H1 (cell line): ENCODE measurements at regions not wholly inside any gene's neighbourhood (a gene's known extent, or its start where the extent isn't known, plus 50 kb on each side); places are given as distances from the start of the nearest gene placed in this dataset.

Experiments used
- CTCF ChIA-PET: fragments of 300-600 bp; sonication (Branson Sonifier 250); formaldehyde crosslinking; loops from one replicate; lab custom pipeline; 2021; ENCODE audit not compliant: partially characterized antibody; lab: Charles Lee
- POLR2A ChIA-PET: fragments of 300-600 bp; sonication (Branson Sonifier 250); formaldehyde crosslinking; loops from one replicate; lab custom pipeline; 2021; ENCODE audit warnings: inconsistent platforms; ENCODE audit not compliant: partially characterized antibody; lab: Charles Lee
- DNase-seq, 2 experiments: peaks; one replicate each; pipeline versions ENCODE4 v3.0.0 to v3.0.0-alpha.2; 2010 to 2022; ENCODE audit warnings: low spot score in 2 of 2, low read depth in 1 of 2, mixed read lengths in 1 of 2
- FAIRE-seq: peaks from 2 replicates; lab custom pipeline; 2011; peaks lifted over from hg19 to GRCh38; lab: Jason Lieb, UNC
- H2AFZ ChIP-seq: 2 replicates; pipeline ENCODE4 v1.8.1; 2012; ENCODE audit warnings: low read length, inconsistent platforms
- H2AK5ac ChIP-seq: 2 replicates; pipeline ENCODE4 v1.6.1; 2013; ENCODE audit warnings: low read depth, low read length
- H2BK120ac ChIP-seq: replicated peaks from 2 replicates; pipeline ENCODE3; 2013; ENCODE audit warnings: low read depth, low read length, inconsistent platforms
- H2BK12ac ChIP-seq: 2 replicates; pipeline ENCODE4 v1.6.1; 2013; ENCODE audit warnings: low read depth, low read length
- H2BK15ac ChIP-seq: 2 replicates; pipeline ENCODE4 v1.6.1; 2013; ENCODE audit warnings: low read length
- H2BK20ac ChIP-seq: 2 replicates; pipeline ENCODE4 v1.6.1; 2013; ENCODE audit warnings: low read length
- H2BK5ac ChIP-seq: 2 replicates; pipeline ENCODE4 v1.6.1; 2013; ENCODE audit warnings: low read depth, low read length
- H3K14ac ChIP-seq: 2 replicates; pipeline ENCODE4 v1.6.1; 2013; ENCODE audit warnings: inconsistent platforms; ENCODE audit not compliant: insufficient read length
- H3K18ac ChIP-seq: 2 replicates; pipeline ENCODE4 v1.6.1; 2013; ENCODE audit warnings: low read length; ENCODE audit errors: extremely low read depth
- H3K23ac ChIP-seq: 2 replicates; pipeline ENCODE4 v1.6.1; 2013; ENCODE audit warnings: inconsistent platforms; ENCODE audit not compliant: insufficient read length
- H3K23me2 ChIP-seq: 2 replicates; pipeline ENCODE4 v1.6.1; 2013; ENCODE audit warnings: low read depth, low read length
- H3K27ac ChIP-seq: 2 replicates; pipeline ENCODE4 v1.6.1; 2011; ENCODE audit warnings: low read depth, low read length, inconsistent platforms
- H3K27me3 ChIP-seq, 4 experiments: replicated peaks in 1 of 4; 1 replicate in 1 of 4; 2 replicates in 3 of 4; pipeline versions ENCODE4 v1.6.1 to v1.8.1; 2011 to 2013; ENCODE audit warnings: low read length in 3 of 4, mild to moderate bottlenecking in 3 of 4, inconsistent platforms in 2 of 4, mixed read lengths in 2 of 4, moderate library complexity in 1 of 4; ENCODE audit not compliant: control insufficient read depth in 3 of 4, insufficient read depth in 3 of 4; ENCODE audit errors: extremely low read depth in 1 of 4
- H3K36me3 ChIP-seq, 4 experiments: 2 replicates each; pipeline versions ENCODE4 v1.6.1 to v1.8.1; 2011 to 2013; ENCODE audit warnings: mild to moderate bottlenecking in 4 of 4, low read length in 3 of 4, moderate library complexity in 2 of 4, control low read depth in 1 of 4, inconsistent platforms in 1 of 4; ENCODE audit not compliant: insufficient read depth in 4 of 4, control insufficient read depth in 2 of 4
- H3K4ac ChIP-seq: replicated peaks from 2 replicates; pipeline ENCODE3; 2013; ENCODE audit warnings: low read length, low read depth, mixed read lengths, inconsistent platforms; ENCODE audit not compliant: insufficient read length
- H3K4me1 ChIP-seq, 4 experiments: replicated peaks in 1 of 4; 1 replicate in 1 of 4; 2 replicates in 3 of 4; pipeline versions ENCODE4 v1.6.1 to v1.8.1; 2011 to 2013; ENCODE audit warnings: low read length in 3 of 4, inconsistent platforms in 2 of 4, mixed read lengths in 1 of 4; ENCODE audit not compliant: insufficient read depth in 4 of 4, control insufficient read depth in 3 of 4
- H3K4me2 ChIP-seq, 2 experiments: 2 replicates each; pipeline versions ENCODE4 v1.6.1 to v1.8.1; 2011 to 2013; ENCODE audit warnings: low read depth in 2 of 2, low read length in 2 of 2, control low read depth in 1 of 2, inconsistent platforms in 1 of 2, mild to moderate bottlenecking in 1 of 2; ENCODE audit not compliant: insufficient read depth in 1 of 2
- H3K4me3 ChIP-seq, 4 experiments: fragments of 200-600, 300-600 bp in 1 of 4; sonication (generic), shearing (Covaris generic), sonication (Bioruptor Twin) in 1 of 4; 2 replicates each; pipeline versions ENCODE4 v1.5.1 to v1.8.1; 2011 to 2016; ENCODE audit warnings: low read length in 4 of 4, low read depth in 3 of 4, control low read depth in 2 of 4, inconsistent platforms in 2 of 4, mild to moderate bottlenecking in 2 of 4, mixed read lengths in 1 of 4, moderate library complexity in 1 of 4; ENCODE audit not compliant: insufficient read depth in 2 of 4; ENCODE audit errors: extremely low read depth in 1 of 4
- H3K56ac ChIP-seq: replicated peaks from 2 replicates; pipeline ENCODE3; 2013; ENCODE audit warnings: low read depth, mild to moderate bottlenecking, mixed read lengths, low read length, inconsistent platforms; ENCODE audit not compliant: insufficient read length
- H3K79me1 ChIP-seq: 2 replicates; pipeline ENCODE4 v1.6.1; 2013; ENCODE audit warnings: low read depth, low read length, control low read depth
- H3K79me2 ChIP-seq, 2 experiments: 2 replicates each; pipeline versions ENCODE4 v1.6.1 to v1.8.1; 2012 to 2013; ENCODE audit warnings: low read length in 2 of 2, mild to moderate bottlenecking in 2 of 2, inconsistent platforms in 1 of 2; ENCODE audit not compliant: insufficient read depth in 2 of 2, control insufficient read depth in 1 of 2
- H3K9ac ChIP-seq, 4 experiments: replicated peaks in 1 of 4; 1 replicate in 1 of 4; 2 replicates in 3 of 4; pipeline versions ENCODE4 v1.6.1 to v1.8.1; 2011 to 2013; ENCODE audit warnings: low read depth in 3 of 4, low read length in 3 of 4, control low read depth in 2 of 4, mild to moderate bottlenecking in 2 of 4, moderate library complexity in 2 of 4, inconsistent platforms in 1 of 4; ENCODE audit errors: extremely low read depth in 1 of 4
- H3K9me3 ChIP-seq, 2 experiments: 2 replicates each; pipeline versions ENCODE4 v1.6.1 to v1.8.1; 2012 to 2013; ENCODE audit warnings: mild to moderate bottlenecking in 2 of 2, moderate library complexity in 2 of 2, control low read depth in 1 of 2, inconsistent platforms in 1 of 2, low read depth in 1 of 2, low read length in 1 of 2, mixed read lengths in 1 of 2; ENCODE audit not compliant: insufficient read depth in 2 of 2
- H4K20me1 ChIP-seq, 2 experiments: replicated peaks in 1 of 2; 2 replicates each; pipeline versions ENCODE3 to v1.8.1; 2011 to 2013; ENCODE audit warnings: inconsistent platforms in 2 of 2, low read length in 2 of 2, mild to moderate bottlenecking in 1 of 2; ENCODE audit not compliant: insufficient read depth in 2 of 2, control insufficient read depth in 1 of 2
- H4K5ac ChIP-seq: 2 replicates; pipeline ENCODE4 v1.6.1; 2013; ENCODE audit warnings: low read length, low read depth, mixed read lengths, inconsistent platforms; ENCODE audit not compliant: insufficient read length
- H4K8ac ChIP-seq: 2 replicates; pipeline ENCODE4 v1.8.0; 2013; ENCODE audit warnings: mild to moderate bottlenecking, moderate library complexity, low read length, inconsistent platforms; ENCODE audit not compliant: insufficient read depth; ENCODE audit errors: extremely low read depth
- H4K91ac ChIP-seq: replicated peaks from 2 replicates; pipeline ENCODE3; 2013; ENCODE audit warnings: low read length, mixed read lengths, inconsistent platforms; ENCODE audit not compliant: insufficient read length
- ATF3 ChIP-seq: IDR thresholded peaks from 2 replicates; pipeline ENCODE4 v1.6.1; 2011; ENCODE audit warnings: low read depth, mild to moderate bottlenecking, low read length; ENCODE audit not compliant: insufficient read depth
- CHD1 ChIP-seq: IDR thresholded peaks from 2 replicates; pipeline ENCODE4 v1.6.1; 2012; ENCODE audit warnings: low read depth, low read length, improper control_type of control experiment
- GTF2F1 ChIP-seq: IDR thresholded peaks from 2 replicates; pipeline ENCODE4 v1.6.1; 2012; ENCODE audit warnings: low read depth, low read length, improper control_type of control experiment, borderline replicate concordance
- HDAC2 ChIP-seq, 2 experiments: fragments of 300-600 bp in 1 of 2; sonication (generic) in 1 of 2; IDR thresholded peaks; 2 replicates each; pipeline ENCODE4 v1.6.1; 2011 to 2012; ENCODE audit warnings: low read depth in 2 of 2, low read length in 2 of 2, mild to moderate bottlenecking in 2 of 2, moderate library complexity in 2 of 2, borderline replicate concordance in 1 of 2, inconsistent platforms in 1 of 2
- KDM1A ChIP-seq: fragments of 200-600, 300-600 bp; sonication (generic); IDR thresholded peaks from 2 replicates; pipeline ENCODE4 v1.7.1; 2016; ENCODE audit warnings: mild to moderate bottlenecking, low read length, borderline replicate concordance
- KDM4A ChIP-seq: IDR thresholded peaks from one replicate; pipeline ENCODE4 v1.7.1; 2012; ENCODE audit warnings: low read depth, mild to moderate bottlenecking, moderate library complexity, low read length, inconsistent platforms; ENCODE audit not compliant: severe bottlenecking
- MAFK ChIP-seq: IDR thresholded peaks from 2 replicates; pipeline ENCODE4 v1.6.1; 2012; ENCODE audit warnings: low read depth, mild to moderate bottlenecking, improper control_type of control experiment, low read length
- RXRA ChIP-seq: IDR thresholded peaks from 2 replicates; pipeline ENCODE4 v1.6.1; 2011; ENCODE audit warnings: low read depth, mild to moderate bottlenecking, low read length, moderate library complexity; ENCODE audit not compliant: insufficient read depth
- SIRT6 ChIP-seq: IDR thresholded peaks from one replicate; pipeline ENCODE4 v1.7.1; 2012; ENCODE audit warnings: low read length, inconsistent platforms
- TEAD4 ChIP-seq: IDR thresholded peaks from 2 replicates; pipeline ENCODE4 v1.6.1; 2012; ENCODE audit warnings: low read depth, low read length, inconsistent platforms, mixed read lengths

GRCh38 chr4:145316897-145317574 lies 136.6 kb upstream of the OTUD4 start (continued):
- no peak for TF ChIP-seq TEAD4

- DNase-seq, result no peak
- CTCF ChIA-PET, result no interaction called here
These were observed 135.4 kb upstream of the OTUD4 start for GRCh38 chr4:145315811-145316225.

More at GRCh38 chr4:145315811-145316225, 135.4 kb upstream of the OTUD4 start:
- no peaks in the 10 kb centered on the region for H4K20me1 ChIP-seq
- no peak overlapping the region for H2BK5ac ChIP-seq
- H4K8ac ChIP-seq, result no peak overlapping the region
- H2BK20ac ChIP-seq, result no peak overlapping the region
- H3K27ac ChIP-seq, result no peak overlapping the region
- H3K23ac ChIP-seq, result no peak overlapping the region
- no peak overlapping the region for H2BK12ac ChIP-seq
- no peak overlapping the region for H2BK120ac ChIP-seq
- no peak overlapping the region for H4K91ac ChIP-seq
- H3K79me2 ChIP-seq, result no peaks in the 10 kb centered on the region
- H2BK15ac ChIP-seq, result no peak overlapping the region
- H2AK5ac ChIP-seq, result no peak overlapping the region
- no peak overlapping the region for H3K4ac ChIP-seq
- no peaks in the 10 kb centered on the region for H3K79me1 ChIP-seq
- H3K27me3 ChIP-seq, result no peaks in the 10 kb centered on the region
- H3K4me1 ChIP-seq, result no peaks in the 10 kb centered on the region
- H3K4me2 ChIP-seq, result no peak overlapping the region
- POLR2A ChIA-PET, result no interaction called here
- H3K36me3 ChIP-seq, result no peaks in the 10 kb centered on the region
- no peak overlapping the region for H2AFZ ChIP-seq
- no peak overlapping the region for H3K9ac ChIP-seq
- TF ChIP-seq GTF2F1 (no peak), KDM1A (no peak), RXRA (no peak), KDM4A (no peak), SIRT6 (no peak), CHD1 (no peak), HDAC2 (IDR thresholded peaks at IDR 0.05; ENCODE audit: borderline replicate concordance in 1 of 2, low read depth in 2 of 2, low read length in 2 of 2) (no peak), ATF3 (no peak), MAFK (no peak)
- TF ChIP-seq, all 59 proteins: peak for 0
- no peak overlapping the region for H4K5ac ChIP-seq
- no peak overlapping the region for H3K14ac ChIP-seq
- no peaks in the 10 kb centered on the region for H3K23me2 ChIP-seq
- H3K9me3 ChIP-seq, result no peaks in the 10 kb centered on the region
- H3K4me3 ChIP-seq, result no peak overlapping the region
- no peak for FAIRE-seq
- H3K18ac ChIP-seq, result no peak overlapping the region
- H3K56ac ChIP-seq, result no peak overlapping the region
